WTC11 (cell line): ENCODE measurements at regions not wholly inside any gene's neighbourhood (a gene's known extent, or its start where the extent isn't known, plus 50 kb on each side); places are given as distances from the start of the nearest gene placed in this dataset.

ENCODE experiments used
- ATAC-seq: fragments of 200-7000 bp; cut with Tn5 transposase; 2 replicates; pipeline ENCODE4 v1.10.0; 2021; ENCODE audit warnings: mild to moderate bottlenecking, moderate library complexity
- CTCF ChIA-PET: fragments of 300-600 bp; sonication (Branson Sonifier 250); formaldehyde crosslinking; loops from one replicate; lab custom pipeline; 2021; ENCODE audit warnings: antibody characterized with exemption; lab: Charles Lee
- POLR2A ChIA-PET: fragments of 350-600 bp; sonication (Branson Sonifier 250); formaldehyde crosslinking; loops from one replicate; lab custom pipeline; 2021; ENCODE audit warnings: antibody characterized with exemption; lab: Charles Lee
- DNase-seq: peaks from one replicate; pipeline ENCODE4 v3.0.0; 2021; ENCODE audit warnings: low spot score
- H3K27ac Mint-ChIP-seq: 2 replicates; pipeline ENCODE4 v1.8.0; 2021; ENCODE audit warnings: mixed read lengths
- H3K27me3 Mint-ChIP-seq: 2 replicates; pipeline ENCODE4 v1.8.0; 2021; ENCODE audit warnings: low read depth, mild to moderate bottlenecking, moderate library complexity, mixed read lengths
- H3K36me3 Mint-ChIP-seq: 2 replicates; pipeline ENCODE4 v1.8.0; 2021; ENCODE audit warnings: mixed read lengths
- H3K4me1 Mint-ChIP-seq: 2 replicates; pipeline ENCODE4 v1.8.0; 2022; ENCODE audit warnings: mixed read lengths
- H3K4me3 Mint-ChIP-seq: 2 replicates; pipeline ENCODE4 v1.8.0; 2021; ENCODE audit warnings: mild to moderate bottlenecking, moderate library complexity, mixed read lengths
- H3K9me3 Mint-ChIP-seq: 2 replicates; pipeline ENCODE4 v1.8.0; 2021; ENCODE audit warnings: mixed read lengths
- CBFB ChIP-seq: sonication (generic); formaldehyde crosslinking; IDR thresholded peaks from 2 replicates; pipeline ENCODE4 v1.8.1; 2022; ENCODE audit warnings: mild to moderate bottlenecking, low read depth, missing genetic modification reagents
- CTCF ChIP-seq: fragments of 200-600 bp; IDR thresholded peaks from 2 replicates; pipeline ENCODE4 v1.8.0; 2022; ENCODE audit warnings: antibody characterized with exemption
- ESRRA ChIP-seq: sonication (generic); formaldehyde crosslinking; IDR thresholded peaks from 2 replicates; pipeline ENCODE4 v1.8.1; 2022; ENCODE audit warnings: mild to moderate bottlenecking, missing genetic modification reagents, borderline replicate concordance
- FOXK1 ChIP-seq: sonication (generic); formaldehyde crosslinking; IDR thresholded peaks from 2 replicates; pipeline ENCODE4 v1.8.0; 2022; ENCODE audit warnings: mild to moderate bottlenecking, moderate library complexity, missing genetic modification reagents
- GRHL2 ChIP-seq: fragments of 250-450 bp; sonication (Bioruptor Pico); IDR thresholded peaks from 2 replicates; pipeline ENCODE4 v1.8.0; 2022; ENCODE audit warnings: mild to moderate bottlenecking, moderate library complexity; ENCODE audit not compliant: insufficient replicate concordance, severe bottlenecking
- NFYB ChIP-seq: sonication (generic); formaldehyde crosslinking; conservative IDR thresholded peaks from 2 replicates; pipeline ENCODE4 v1.8.0; 2022; ENCODE audit warnings: low read depth, missing genetic modification reagents
- NR2C2 ChIP-seq: sonication (generic); formaldehyde crosslinking; IDR thresholded peaks from 2 replicates; pipeline ENCODE4 v1.8.0; 2022; ENCODE audit warnings: mild to moderate bottlenecking, missing genetic modification reagents
- NR3C1 ChIP-seq: sonication (generic); formaldehyde crosslinking; conservative IDR thresholded peaks from 2 replicates; pipeline ENCODE4 v1.8.1; 2023; ENCODE audit warnings: low read depth, mild to moderate bottlenecking, missing genetic modification reagents
- PRRX2 ChIP-seq: fragments of 250-450 bp; sonication (Bioruptor Pico); IDR thresholded peaks from 2 replicates; pipeline ENCODE4 v1.8.0; 2021; ENCODE audit warnings: mild to moderate bottlenecking
- SMAD3 ChIP-seq: sonication (generic); formaldehyde crosslinking; IDR thresholded peaks from 2 replicates; pipeline ENCODE4 v1.8.0; 2022; ENCODE audit warnings: missing genetic modification reagents, mild to moderate bottlenecking, borderline replicate concordance
- SMAD4 ChIP-seq: sonication (generic); formaldehyde crosslinking; IDR thresholded peaks from 2 replicates; pipeline ENCODE4 v1.8.0; 2022; ENCODE audit warnings: mild to moderate bottlenecking, missing genetic modification reagents
- ZBTB21 ChIP-seq: sonication (generic); formaldehyde crosslinking; IDR thresholded peaks from 2 replicates; pipeline ENCODE4 v1.8.1; 2023; ENCODE audit warnings: mild to moderate bottlenecking, missing genetic modification reagents, borderline replicate concordance
- ZNF232 ChIP-seq: sonication (generic); formaldehyde crosslinking; IDR thresholded peaks from 2 replicates; pipeline ENCODE4 v1.8.0; 2022; ENCODE audit warnings: mild to moderate bottlenecking, missing genetic modification reagents
- ZNF263 ChIP-seq: sonication (generic); formaldehyde crosslinking; IDR thresholded peaks from 2 replicates; pipeline ENCODE4 v1.8.1; 2022; ENCODE audit warnings: low read depth, mild to moderate bottlenecking, moderate library complexity, missing genetic modification reagents
- ZNF396 ChIP-seq: fragments of 250-450 bp; sonication (Bioruptor Pico); IDR thresholded peaks from 2 replicates; pipeline ENCODE4 v1.8.0; 2021; ENCODE audit warnings: mild to moderate bottlenecking, moderate library complexity, borderline replicate concordance
- ZNF671 ChIP-seq: fragments of 250-450 bp; sonication (Bioruptor Pico); IDR thresholded peaks from 2 replicates; pipeline ENCODE4 v1.8.0; 2021; ENCODE audit warnings: mild to moderate bottlenecking
- TF ChIP-seq, protein P1 (sequence below): sonication (generic); formaldehyde crosslinking; IDR thresholded peaks from 2 replicates; pipeline ENCODE4 v1.8.0; 2022; ENCODE audit warnings: mild to moderate bottlenecking, missing genetic modification reagents
- TF ChIP-seq, protein P2 (sequence below): sonication (generic); formaldehyde crosslinking; IDR thresholded peaks from 2 replicates; pipeline ENCODE4 v1.8.1; 2023; ENCODE audit warnings: mild to moderate bottlenecking, missing genetic modification reagents
- TF ChIP-seq, protein P3 (sequence below): sonication (generic); formaldehyde crosslinking; IDR thresholded peaks from 2 replicates; pipeline ENCODE4 v1.8.1; 2022; ENCODE audit warnings: low read depth, mild to moderate bottlenecking, moderate library complexity, missing genetic modification reagents, borderline replicate concordance
- TF ChIP-seq, protein P4 (sequence below): fragments of 250-450 bp; sonication (Bioruptor Pico); IDR thresholded peaks from 2 replicates; pipeline ENCODE4 v1.9.0; 2021; ENCODE audit warnings: mild to moderate bottlenecking, borderline replicate concordance

GRCh38 chr20:24109008-24109407 is 120.4 kb upstream of the GGTLC1 start:
- H3K27ac Mint-ChIP-seq: no peak overlapping the region
- ChIA-PET CTCF (interaction anchor here (1.0 kb wide), 1 partner anchor 41 kb away, joined by 4 read pairs; no protein-coding TSS in a partner anchor), POLR2A (no interaction called here)
- peaks cover 7% of the 10 kb centered on the region; the same call in 1 of the 2 replicates for H3K9me3 Mint-ChIP-seq
- H3K4me3 Mint-ChIP-seq: no peak overlapping the region
- ATAC-seq (peak; percentile 44; the same call in 1 of the 2 replicates), DNase-seq (no peak)
- H3K36me3 Mint-ChIP-seq: no peaks in the 10 kb centered on the region
- TF ChIP-seq GRHL2 (CRISPR knock-in tag) (no peak), NFYB (CRISPR knock-in tag) (peak; percentile 66)
- no peaks in the 10 kb centered on the region for H3K4me1 Mint-ChIP-seq
- H3K27me3 Mint-ChIP-seq: no peaks in the 10 kb centered on the region; the same call in 1 of the 2 replicates

DNA sequence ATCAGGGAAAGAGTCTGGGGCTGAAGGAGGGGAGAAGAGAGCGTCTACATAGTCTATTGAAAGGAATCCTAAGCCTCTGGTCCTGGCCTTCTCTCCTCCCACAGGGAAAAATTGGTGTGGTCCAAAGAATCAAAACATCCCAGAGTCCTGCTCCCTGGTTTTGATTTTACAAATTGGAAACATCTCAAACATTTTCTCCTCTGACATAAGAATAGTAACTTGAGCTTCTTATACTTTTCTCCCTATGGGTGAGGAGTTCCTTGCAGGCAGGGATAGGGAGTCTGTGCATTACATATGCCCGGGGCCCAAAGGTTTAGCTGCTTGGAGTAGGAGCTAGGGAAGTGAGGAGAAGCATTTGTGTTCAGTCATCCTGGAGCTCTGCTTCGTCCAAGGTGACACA is 120.0 kb upstream of the GGTLC1 start:
- no peaks in the 10 kb centered on the region for H3K4me1 Mint-ChIP-seq
- no peak overlapping the region for H3K27ac Mint-ChIP-seq

GRCh38 chr20:24106801-24107445 is 118.3 kb upstream of the GGTLC1 start:
- DNase-seq (no peak), ATAC-seq (no peak)
- peaks cover 7% of the 10 kb centered on the region; the same call in 1 of the 2 replicates for H3K9me3 Mint-ChIP-seq
- H3K27me3 Mint-ChIP-seq: no peaks in the 10 kb centered on the region; the same call in 1 of the 2 replicates
- CTCF ChIA-PET: no interaction called here
- no peaks in the 10 kb centered on the region for H3K4me1 Mint-ChIP-seq
- POLR2A ChIA-PET: no interaction called here
- no peak overlapping the region for H3K27ac Mint-ChIP-seq
- H3K4me3 Mint-ChIP-seq: no peak overlapping the region
- no peaks in the 10 kb centered on the region for H3K36me3 Mint-ChIP-seq
- no peak for TF ChIP-seq FOXK1 (CRISPR knock-in tag)
- TF ChIP-seq ZBTB21 (CRISPR knock-in tag): no peak
- TF ChIP-seq ZNF671 (CRISPR knock-in tag): no peak
- no peak for TF ChIP-seq SMAD3 (CRISPR knock-in tag)
- no peak for TF ChIP-seq PRRX2 (CRISPR knock-in tag)
- no peak for TF ChIP-seq ZNF396 (CRISPR knock-in tag)
- TF ChIP-seq CTCF: no peak
- TF ChIP-seq, protein P1, sequence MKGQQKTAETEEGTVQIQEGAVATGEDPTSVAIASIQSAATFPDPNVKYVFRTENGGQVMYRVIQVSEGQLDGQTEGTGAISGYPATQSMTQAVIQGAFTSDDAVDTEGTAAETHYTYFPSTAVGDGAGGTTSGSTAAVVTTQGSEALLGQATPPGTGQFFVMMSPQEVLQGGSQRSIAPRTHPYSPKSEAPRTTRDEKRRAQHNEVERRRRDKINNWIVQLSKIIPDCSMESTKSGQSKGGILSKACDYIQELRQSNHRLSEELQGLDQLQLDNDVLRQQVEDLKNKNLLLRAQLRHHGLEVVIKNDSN (CRISPR knock-in tag): no peak
- TF ChIP-seq, protein P2, sequence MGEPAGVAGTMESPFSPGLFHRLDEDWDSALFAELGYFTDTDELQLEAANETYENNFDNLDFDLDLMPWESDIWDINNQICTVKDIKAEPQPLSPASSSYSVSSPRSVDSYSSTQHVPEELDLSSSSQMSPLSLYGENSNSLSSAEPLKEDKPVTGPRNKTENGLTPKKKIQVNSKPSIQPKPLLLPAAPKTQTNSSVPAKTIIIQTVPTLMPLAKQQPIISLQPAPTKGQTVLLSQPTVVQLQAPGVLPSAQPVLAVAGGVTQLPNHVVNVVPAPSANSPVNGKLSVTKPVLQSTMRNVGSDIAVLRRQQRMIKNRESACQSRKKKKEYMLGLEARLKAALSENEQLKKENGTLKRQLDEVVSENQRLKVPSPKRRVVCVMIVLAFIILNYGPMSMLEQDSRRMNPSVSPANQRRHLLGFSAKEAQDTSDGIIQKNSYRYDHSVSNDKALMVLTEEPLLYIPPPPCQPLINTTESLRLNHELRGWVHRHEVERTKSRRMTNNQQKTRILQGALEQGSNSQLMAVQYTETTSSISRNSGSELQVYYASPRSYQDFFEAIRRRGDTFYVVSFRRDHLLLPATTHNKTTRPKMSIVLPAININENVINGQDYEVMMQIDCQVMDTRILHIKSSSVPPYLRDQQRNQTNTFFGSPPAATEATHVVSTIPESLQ (CRISPR knock-in tag): no peak
- no peak for TF ChIP-seq NR2C2 (CRISPR knock-in tag)
- TF ChIP-seq, protein P3, sequence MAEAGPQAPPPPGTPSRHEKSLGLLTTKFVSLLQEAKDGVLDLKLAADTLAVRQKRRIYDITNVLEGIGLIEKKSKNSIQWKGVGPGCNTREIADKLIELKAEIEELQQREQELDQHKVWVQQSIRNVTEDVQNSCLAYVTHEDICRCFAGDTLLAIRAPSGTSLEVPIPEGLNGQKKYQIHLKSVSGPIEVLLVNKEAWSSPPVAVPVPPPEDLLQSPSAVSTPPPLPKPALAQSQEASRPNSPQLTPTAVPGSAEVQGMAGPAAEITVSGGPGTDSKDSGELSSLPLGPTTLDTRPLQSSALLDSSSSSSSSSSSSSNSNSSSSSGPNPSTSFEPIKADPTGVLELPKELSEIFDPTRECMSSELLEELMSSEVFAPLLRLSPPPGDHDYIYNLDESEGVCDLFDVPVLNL (CRISPR knock-in tag): no peak

More for the DNA sequence above, 120.0 kb upstream of the GGTLC1 start:
- H3K9me3 Mint-ChIP-seq: peaks cover 7% of the 10 kb centered on the region; the same call in 1 of the 2 replicates
- H3K27me3 Mint-ChIP-seq: no peaks in the 10 kb centered on the region; the same call in 1 of the 2 replicates
- CTCF ChIA-PET: no interaction called here
- ATAC-seq: no peak
- H3K4me3 Mint-ChIP-seq: no peak overlapping the region
- H3K36me3 Mint-ChIP-seq: no peaks in the 10 kb centered on the region
- no peak for TF ChIP-seq SMAD4 (CRISPR knock-in tag)
- TF ChIP-seq, protein P4, sequence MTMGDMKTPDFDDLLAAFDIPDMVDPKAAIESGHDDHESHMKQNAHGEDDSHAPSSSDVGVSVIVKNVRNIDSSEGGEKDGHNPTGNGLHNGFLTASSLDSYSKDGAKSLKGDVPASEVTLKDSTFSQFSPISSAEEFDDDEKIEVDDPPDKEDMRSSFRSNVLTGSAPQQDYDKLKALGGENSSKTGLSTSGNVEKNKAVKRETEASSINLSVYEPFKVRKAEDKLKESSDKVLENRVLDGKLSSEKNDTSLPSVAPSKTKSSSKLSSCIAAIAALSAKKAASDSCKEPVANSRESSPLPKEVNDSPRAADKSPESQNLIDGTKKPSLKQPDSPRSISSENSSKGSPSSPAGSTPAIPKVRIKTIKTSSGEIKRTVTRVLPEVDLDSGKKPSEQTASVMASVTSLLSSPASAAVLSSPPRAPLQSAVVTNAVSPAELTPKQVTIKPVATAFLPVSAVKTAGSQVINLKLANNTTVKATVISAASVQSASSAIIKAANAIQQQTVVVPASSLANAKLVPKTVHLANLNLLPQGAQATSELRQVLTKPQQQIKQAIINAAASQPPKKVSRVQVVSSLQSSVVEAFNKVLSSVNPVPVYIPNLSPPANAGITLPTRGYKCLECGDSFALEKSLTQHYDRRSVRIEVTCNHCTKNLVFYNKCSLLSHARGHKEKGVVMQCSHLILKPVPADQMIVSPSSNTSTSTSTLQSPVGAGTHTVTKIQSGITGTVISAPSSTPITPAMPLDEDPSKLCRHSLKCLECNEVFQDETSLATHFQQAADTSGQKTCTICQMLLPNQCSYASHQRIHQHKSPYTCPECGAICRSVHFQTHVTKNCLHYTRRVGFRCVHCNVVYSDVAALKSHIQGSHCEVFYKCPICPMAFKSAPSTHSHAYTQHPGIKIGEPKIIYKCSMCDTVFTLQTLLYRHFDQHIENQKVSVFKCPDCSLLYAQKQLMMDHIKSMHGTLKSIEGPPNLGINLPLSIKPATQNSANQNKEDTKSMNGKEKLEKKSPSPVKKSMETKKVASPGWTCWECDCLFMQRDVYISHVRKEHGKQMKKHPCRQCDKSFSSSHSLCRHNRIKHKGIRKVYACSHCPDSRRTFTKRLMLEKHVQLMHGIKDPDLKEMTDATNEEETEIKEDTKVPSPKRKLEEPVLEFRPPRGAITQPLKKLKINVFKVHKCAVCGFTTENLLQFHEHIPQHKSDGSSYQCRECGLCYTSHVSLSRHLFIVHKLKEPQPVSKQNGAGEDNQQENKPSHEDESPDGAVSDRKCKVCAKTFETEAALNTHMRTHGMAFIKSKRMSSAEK (CRISPR knock-in tag): no peak
- TF ChIP-seq ESRRA (CRISPR knock-in tag): no peak
- TF ChIP-seq NFYB (CRISPR knock-in tag): no peak
- no peak for TF ChIP-seq ZNF263
- no peak for TF ChIP-seq CBFB (CRISPR knock-in tag)
- TF ChIP-seq ZNF396 (CRISPR knock-in tag): no peak
- TF ChIP-seq ZNF232 (CRISPR knock-in tag): no peak
- no peak for TF ChIP-seq NR3C1 (CRISPR knock-in tag)
- no peak for DNase-seq
- POLR2A ChIA-PET: no interaction called here
